HL-60/S4 treated with retinoic acid at 250 ng/mL for 4 days and 3 days (cell line): ENCODE measurements at regions not wholly inside any gene's neighbourhood (a gene's known extent, or its start where the extent isn't known, plus 50 kb on each side); places are given as distances from the start of the nearest gene placed in this dataset.
"Not testable (repeated sequence)": the region's sequence is repeated elsewhere in the genome, so short reads cannot be mapped to it uniquely, and the experiment has no call there.

Source experiments
- in situ Hi-C: fragments of 300-500 bp; cut with MboI; formaldehyde crosslinking; loops from 2 replicates; pipeline ENCODE4 v1.7.0; 2022; ENCODE audit warnings: low sequenced_read_pairs

DNA sequence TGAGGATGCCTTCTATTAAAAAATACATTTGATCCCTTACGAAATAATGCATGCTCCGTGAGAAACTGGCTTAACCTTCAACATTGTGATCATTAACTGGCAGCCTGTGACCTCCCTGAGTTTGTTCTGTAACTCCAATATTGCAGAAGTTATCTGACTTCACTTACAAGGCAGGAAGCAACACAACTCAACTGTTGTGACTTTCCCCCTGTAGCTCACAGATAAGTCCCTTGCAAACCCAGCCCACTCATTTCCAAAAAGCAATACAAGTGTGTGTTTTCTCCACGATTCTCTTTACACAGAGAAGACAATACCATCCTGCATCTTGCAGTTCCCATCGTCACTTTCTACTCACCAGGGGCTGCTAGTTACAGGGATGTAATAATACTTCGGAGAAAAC lies 304.7 kb upstream of the TMEM132C start:
- in situ Hi-C loops: no loop called here

DNA sequence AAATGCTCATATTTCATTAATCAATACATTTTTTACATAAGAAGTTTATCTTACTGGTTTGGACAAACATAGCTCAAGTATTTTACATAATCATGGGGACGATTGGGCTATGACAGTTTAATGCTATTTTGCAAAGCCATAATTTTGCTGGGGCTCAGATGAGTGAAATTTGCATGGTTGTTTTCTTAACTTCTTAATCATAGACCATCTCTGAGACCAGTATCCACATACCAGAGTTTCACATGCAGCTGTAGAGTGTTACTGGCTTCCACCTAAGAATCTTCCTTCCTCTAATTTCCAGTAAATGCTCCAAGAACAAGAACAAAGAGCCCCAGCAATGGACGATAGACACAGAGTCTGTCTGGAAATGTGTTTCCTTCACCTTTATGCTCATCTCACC lies 303.0 kb upstream of the TMEM132C start:
- in situ Hi-C loops: no loop called here

DNA sequence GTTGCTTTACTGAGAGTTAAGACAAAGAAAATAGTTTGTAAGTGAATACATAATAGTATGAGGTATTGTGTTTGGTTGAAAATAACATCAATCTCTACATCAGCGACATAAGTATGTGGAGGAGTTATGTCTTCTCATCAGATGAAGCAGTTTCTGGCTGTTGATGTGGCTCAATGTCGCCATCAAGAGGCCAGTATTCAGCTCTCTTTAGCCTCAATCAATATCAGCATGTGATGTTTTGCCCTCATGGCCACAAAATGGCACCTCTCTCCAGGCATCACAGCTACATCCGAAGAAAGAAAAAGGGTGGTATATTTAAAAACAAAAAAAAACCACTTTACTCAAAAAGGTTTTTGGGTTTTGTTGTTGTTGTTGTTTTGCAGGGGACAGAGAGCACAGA lies 302.3 kb upstream of the TMEM132C start:
- in situ Hi-C loops: no loop called here

DNA sequence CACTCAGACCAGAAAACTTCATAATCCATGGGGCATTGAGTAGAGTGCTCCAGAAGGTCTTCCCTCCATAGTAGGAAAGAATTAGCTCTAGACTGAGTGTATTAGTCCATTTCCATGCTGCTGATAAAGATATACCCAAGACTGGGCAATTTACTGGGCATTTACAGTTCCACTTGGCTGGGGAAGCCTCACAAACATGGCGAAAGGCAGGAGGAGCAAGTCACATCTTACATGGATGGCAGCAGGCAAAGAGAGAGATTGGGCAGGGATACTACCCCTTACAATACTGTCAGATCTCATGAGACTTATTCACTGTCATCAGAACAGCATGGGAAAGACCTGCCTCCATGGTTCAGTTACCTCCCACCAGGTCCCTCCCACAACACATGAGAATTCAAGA lies 300.6 kb upstream of the TMEM132C start:
- in situ Hi-C loops: no loop called here

DNA sequence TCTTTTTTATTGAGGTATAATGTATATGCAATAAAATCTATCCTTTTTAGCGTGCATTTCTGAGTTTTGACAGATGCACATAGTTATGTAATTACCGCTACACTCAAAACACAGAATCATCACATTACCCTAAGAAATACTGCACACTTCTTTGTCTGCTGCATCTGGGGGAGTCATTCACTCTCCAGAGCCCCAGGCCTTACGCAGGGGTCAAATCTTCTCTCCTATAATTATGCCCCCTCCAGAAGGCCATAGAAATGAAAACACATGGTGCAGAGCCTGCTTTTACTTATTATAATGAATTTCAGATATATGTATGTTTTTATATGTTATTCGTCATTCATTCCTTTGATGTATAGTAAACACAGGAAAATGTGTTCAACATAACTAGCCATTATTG lies 296.5 kb upstream of the TMEM132C start:
- in situ Hi-C loops: no loop called here

DNA sequence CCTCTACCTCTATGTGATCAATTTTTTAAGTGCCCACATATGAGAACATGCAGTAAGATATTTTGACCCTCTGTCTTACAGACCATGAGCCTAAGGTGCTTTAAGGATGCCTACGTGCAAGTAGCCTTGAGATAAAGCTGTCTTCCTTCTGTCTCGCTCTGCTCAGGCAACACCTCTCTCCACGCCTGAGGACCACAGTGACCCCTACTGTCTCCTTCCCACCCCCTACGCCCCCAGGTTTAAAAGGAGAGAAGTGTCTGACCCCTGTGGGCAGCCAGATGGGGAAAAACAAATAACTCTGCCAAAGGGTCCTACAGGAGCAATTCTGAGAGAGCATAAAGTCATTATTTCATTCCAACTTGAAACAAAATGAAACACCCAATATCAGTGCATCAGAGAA lies 286.4 kb upstream of the TMEM132C start:
- in situ Hi-C loops: no loop called here

DNA sequence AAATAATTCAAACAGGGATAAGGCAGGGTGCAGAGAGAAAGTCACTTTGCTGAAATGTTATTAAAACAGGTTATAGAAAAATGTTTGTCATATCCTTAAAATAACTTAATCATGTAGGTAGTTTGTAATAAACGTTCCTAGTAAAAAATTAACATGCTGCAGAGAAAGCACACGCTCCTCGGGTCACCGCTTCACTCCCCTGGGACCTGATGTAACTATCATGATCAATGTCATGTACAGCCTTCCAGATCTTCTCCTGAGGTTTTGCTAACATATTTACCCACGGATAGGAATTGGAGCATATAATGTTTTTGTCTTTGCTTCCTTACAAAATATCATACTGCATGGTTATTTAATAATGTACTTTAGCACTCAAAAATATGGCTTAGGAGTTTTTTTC lies 285.1 kb upstream of the TMEM132C start:
- in situ Hi-C loops: no loop called here

DNA sequence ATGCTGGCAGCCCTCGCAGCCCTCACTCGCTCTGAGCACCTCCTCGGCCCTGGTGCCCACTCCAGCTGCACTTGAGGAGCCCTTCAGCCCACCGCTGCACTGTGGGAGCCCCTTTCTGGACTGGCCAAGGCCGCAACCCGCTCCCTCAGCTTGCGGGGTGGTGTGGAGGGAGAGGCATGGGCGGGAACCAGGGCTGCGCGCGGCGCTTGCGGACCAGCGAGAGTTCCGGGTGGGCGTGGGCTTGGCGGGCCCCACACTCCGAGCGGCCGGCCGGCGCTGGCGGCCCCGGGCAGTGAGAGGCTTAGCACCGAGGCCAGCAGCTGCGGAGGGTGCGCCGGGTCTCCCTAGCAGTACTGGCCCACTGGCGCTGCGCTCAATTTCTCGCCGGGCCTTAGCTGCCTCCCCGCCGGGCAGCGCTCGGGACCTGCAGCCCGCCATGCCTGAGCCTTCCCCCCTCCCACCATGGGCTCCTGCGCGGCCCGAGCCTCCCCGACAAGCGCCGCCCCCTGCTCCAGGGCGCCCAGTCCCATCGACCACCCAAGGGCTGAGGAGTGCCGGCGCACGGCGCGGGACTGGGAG lies 283.7 kb upstream of the TMEM132C start:
- in situ Hi-C loops: not testable (repeated sequence)

DNA sequence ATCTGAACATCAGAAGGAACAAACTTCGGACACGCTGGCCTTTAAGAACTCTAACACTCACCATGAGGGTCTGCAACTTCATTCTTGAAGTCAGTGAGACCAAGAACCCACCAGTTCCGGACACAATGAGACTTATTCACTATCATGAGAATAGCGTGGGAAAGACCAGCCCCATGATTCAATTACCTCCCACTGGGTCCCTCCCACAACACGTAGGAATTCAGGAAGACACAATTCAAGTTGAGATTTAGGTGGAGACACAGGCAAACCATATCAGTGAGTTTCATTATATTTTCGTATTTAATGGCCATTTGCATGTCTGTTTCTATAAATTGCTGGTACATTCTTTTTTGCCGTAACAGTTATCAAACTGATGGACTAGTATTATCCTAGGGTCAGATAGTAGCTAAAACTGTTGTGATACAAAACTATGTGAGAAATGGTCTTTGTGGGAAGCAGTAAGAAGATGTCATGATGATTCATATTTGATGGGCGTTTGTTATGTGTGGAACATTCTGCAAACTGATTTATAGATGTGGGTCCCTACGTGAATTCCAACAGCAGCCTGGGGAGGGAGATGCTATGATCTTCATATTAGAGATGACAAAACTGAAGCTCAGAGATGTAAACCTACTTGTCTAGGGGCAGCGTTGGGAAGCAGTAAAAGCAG lies 282.4 kb upstream of the TMEM132C start:
- in situ Hi-C loops: no loop called here

DNA sequence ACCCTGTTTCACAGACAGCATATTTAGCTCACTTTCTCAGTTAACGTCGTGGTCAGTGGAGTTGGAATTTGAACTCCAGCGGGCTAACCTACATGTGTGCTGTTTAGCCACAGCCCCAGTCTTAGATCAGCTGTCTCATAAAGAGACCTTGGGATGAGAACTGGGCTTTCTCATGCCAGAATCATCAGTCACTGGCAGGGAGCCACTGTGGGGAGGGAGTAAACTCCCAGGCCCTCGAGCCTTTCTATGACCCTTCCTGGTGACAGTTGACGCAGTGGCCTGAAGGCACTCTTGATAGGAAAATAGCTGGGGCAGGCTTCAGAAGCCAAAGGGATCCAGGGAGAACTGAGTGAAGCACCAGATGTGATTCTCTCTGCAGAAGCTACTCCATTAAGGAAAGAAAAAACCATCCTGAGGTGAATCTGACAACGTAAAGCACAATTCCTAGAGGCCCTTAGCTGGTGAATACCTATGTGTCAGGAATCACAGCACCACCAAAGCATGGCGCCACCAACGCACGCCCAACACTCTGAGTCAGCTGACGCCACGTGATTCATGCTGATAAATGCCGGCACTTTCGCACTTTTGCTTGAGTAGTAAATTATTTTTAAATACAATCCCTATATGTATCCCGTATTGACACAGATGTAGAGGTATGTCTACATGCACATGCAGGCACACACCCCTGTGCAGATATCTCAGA lies 279.6 kb upstream of the TMEM132C start:
- in situ Hi-C loops: no loop called here

DNA sequence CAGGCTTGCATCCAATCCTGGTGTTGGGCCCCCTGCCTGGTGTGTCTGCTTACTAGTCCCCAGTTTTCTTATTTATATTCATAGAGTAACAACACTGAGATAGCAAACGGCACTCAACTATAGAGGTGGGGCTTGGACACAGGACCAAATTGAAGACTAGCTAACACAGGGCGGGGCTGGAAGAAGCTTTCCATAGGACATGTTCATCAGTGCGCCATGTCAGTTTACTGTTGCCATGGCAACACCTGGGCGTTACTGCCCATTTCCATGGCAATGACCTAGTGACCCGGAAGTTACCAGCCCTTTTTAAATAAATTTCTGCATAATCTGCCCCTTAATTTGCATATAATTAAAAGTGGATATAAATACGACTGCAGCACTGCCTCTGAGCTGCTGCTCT lies 275.5 kb upstream of the TMEM132C start:
- in situ Hi-C loops: no loop called here

DNA sequence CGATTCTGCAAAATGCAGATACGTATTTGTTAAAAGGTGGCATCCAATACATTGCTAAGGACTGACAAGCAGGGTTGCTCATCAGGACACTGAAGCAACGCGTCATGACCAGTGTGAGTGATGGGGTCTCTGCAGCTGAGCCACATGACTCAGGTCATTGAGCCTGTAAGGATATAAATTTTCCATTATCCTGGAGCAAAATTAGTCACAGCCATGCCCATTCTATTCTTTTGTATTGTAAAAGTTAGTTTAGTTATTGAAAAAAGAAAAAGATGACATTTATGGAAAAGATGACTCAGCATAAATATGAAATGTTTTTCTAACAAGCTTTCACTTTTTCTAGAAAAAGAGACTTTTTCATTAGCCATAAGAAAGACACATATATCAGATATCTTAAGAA lies 268.0 kb upstream of the TMEM132C start:
- in situ Hi-C loops: no loop called here

DNA sequence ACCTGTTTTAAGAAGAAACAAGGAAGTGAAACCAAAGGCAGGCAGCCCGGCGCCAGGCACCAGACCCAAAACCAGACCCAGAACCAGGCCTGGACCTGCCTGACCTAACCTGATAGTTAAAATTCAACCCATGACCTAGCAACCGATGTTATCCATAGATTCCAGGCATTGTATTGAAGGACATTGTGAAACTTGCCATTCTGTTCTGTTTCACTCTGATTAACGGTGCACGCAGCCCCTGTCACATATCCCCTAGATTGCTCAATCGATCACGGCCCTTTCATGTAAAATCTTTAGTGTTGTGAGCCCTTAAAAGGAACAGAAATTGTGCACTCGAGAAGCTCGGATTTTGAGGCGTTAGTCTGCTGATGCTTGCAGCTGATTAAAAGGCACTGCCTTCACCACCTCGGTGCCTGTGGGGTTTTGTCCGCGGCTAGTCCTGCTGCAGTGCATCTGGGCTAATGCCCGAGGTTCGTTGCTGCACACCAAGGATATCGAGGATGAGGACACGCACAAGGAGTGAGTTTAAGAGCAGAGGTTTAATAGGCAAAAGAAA lies 262.5 kb upstream of the TMEM132C start:
- in situ Hi-C loops: no loop called here

DNA sequence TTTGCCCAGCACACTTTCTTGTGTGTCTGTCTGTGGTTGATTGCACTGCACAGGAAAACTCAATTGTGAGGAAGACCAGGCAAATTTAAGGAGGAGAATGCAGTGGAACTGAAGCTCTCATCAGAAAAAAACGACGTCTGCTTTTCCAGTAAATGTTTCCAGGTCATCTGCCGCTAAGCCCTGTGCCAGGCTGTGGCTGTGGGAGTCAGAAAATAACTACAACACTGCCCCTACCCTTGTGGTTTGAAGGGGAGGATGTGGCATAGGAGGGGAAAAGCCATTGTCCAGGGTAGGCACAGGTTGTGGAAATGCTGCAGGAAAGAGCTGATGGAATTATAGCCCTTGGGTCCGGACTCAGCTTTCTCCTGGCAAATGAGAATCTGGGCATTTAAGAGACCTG lies 259.7 kb upstream of the TMEM132C start:
- in situ Hi-C loops: no loop called here

DNA sequence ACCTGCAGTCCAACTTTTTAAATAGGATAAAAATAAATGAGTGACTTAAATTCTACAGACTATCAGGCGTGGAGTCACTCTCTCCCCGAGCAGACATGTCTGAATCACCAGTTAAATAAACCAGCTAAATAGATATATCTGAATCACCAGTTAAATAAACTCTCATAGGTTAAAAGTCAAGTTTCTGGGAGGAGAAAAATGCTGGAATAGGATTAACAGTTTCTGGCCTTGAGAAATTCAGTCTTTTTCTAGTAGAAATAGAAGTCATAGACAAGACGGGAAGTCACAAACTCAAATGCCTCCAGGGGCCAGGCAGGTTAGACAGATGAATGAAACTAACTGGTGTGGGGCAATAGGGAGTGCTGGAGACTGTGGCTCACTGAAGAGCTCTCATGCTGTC lies 258.6 kb upstream of the TMEM132C start:
- in situ Hi-C loops: no loop called here

DNA sequence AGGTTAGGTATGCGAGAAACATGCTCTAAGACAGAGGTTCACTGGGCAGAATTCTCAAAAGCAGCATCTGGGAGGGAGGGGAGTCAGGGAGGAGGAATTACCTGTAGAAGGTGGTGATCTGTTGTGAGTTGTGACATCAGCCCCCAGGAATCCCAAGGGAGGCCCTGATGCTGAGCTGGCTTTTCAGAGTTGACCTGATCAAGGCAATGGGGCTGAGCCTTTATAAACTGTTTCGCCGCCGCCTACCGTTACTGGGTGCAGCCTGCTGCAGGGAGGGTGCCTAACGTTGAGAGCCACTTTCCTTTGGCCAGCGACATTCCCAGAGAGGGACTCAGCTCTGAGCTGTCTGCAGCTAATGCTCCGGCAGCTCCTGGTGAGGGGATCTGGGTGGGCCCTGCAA lies 257.9 kb upstream of the TMEM132C start:
- in situ Hi-C loops: no loop called here

DNA sequence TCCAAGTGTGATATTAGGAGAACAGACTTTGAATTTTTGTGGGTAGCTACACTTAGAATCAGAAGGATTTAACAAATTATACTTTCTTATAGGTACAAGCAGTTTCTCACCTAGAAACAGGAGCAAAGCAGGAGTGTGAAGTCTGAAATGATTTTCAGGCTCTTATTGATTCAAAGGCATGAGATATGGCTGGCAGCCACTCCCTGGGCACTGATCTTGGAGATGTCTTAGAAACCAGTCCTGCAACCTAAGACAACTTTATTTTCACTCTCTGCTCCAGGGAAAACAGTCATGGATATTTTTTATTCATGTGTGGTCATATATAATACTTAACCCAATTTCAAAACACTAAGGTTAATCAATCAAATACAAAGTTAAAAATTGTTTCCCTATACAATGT lies 254.9 kb upstream of the TMEM132C start:
- in situ Hi-C loops: no loop called here

DNA sequence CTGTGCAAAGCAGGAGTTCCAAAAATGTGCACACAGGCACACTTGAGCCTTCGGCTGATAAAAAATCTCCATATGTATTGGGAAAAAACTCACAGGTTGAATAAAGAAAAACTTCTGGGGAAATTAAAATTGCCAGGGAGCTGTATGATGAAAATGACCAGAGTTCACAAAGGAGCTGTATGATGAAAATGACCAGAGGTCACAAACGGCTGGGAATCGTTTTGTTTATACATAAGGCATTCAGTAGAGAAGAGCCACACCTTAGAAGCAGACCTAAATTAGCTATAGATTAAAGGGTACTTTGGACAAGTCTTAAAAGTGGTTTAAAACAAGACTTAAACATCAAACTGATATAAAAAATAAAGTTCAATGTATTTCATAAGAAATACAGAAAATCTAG lies 251.7 kb upstream of the TMEM132C start:
- in situ Hi-C loops: no loop called here

DNA sequence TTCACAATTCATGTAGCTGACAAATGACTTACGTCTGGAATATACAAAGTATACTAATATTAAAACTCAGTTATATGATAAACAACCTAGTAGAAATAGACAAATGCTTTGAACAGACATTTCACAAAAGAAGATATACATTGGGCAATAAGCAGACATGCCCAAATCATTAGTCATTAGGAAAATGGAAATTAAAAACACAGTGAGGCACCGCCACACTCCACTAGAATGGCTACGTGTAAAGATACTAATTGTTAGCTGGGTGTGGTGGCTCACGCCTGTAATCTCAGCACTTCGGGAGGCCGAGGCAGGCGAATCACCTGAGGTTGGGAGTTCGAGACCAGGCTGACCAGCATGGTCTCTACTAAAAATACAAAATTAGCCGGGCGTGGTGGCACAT lies 248.9 kb upstream of the TMEM132C start:
- in situ Hi-C loops: no loop called here

DNA sequence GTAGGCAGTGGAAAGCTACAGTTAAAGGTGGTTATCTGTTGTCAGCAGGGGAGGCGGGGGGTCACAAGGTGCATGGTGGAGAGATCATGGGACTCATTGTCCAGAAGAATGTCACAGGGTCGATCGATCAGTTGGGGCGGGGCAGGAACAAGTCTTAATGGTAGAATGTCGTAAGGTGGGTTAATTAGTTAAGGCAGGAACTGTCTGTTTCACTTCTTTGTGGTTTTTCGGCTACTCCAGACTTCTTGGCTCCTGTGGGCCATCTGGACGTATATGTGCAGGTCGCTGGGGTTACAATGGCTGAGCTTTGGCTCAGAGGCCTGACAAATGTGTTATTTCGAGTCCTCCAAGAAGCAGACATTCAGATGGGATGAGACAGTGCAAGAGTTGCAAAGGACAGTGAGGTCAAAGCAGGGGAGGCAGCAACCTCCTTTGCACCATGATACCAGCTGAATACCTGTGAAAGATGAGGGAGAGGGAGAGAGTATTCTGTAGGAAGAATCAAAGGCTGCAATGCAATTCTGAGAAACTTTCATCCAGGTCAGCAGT lies 246.9 kb upstream of the TMEM132C start:
- in situ Hi-C loops: no loop called here

DNA sequence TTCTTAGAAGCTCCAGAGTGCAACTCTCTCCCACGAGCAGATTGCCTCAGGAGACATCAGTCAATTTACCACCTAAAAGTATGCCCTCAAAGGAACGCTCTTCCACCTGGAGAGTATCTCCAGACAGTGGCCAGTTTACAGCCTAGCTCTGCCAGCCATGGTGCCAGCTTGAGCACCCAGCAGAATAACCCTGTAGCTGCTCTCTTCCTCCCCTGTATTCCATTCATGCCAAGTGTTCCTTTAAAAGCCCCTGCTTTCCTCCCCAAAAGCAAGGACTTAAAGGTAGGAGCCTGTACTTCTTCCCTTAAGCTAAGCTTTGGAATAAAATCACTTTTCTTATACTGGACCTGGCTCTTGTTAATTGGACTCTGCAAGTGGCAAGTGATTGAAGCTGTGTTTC lies 245.4 kb upstream of the TMEM132C start:
- in situ Hi-C loops: no loop called here
